Embryonic facial prominence (tissue), 1 donor: ENCODE measurements at regions not wholly inside any gene's neighbourhood (a gene's known extent, or its start where the extent isn't known, plus 50 kb on each side); places are given as distances from the start of the nearest gene placed in this dataset.
"Not testable (repeated sequence)": the region's sequence is repeated elsewhere in the genome, so short reads cannot be mapped to it uniquely, and the experiment has no call there.

Source experiments
- DNase-seq: peaks from one replicate; pipeline ENCODE4 v3.0.0-alpha.2; 2016; ENCODE audit errors: extremely low spot score

- not testable (repeated sequence) for DNase-seq
Measured at GRCh38 chr9:135195975-135196374, 108.5 kb downstream of the OLFM1 start.

GRCh38 chr9:135196474-135196873 is 109.0 kb downstream of the OLFM1 start:
- no peak for DNase-seq

GRCh38 chr9:135198144-135198543 is 110.7 kb downstream of the OLFM1 start:
- DNase-seq: no peak

GRCh38 chr9:135198586-135199285 is 111.3 kb downstream of the OLFM1 start:
- DNase-seq: no peak

GRCh38 chr9:135199489-135199888 is 112.0 kb downstream of the OLFM1 start:
- no peak for DNase-seq

GRCh38 chr9:135201711-135202110 is 114.2 kb downstream of the OLFM1 start:
- no peak for DNase-seq

- no peak for DNase-seq
Measured at GRCh38 chr9:135204177-135204576, 116.7 kb downstream of the OLFM1 start.

GRCh38 chr9:135209136-135209535 is 121.7 kb downstream of the OLFM1 start:
- DNase-seq: no peak

- DNase-seq: no peak
Measured at GRCh38 chr9:135209852-135210251, 122.4 kb downstream of the OLFM1 start.

GRCh38 chr9:135210676-135211523 is 123.4 kb downstream of the OLFM1 start:
- DNase-seq: no peak

GRCh38 chr9:135211524-135211890 is 124.0 kb downstream of the OLFM1 start:
- no peak for DNase-seq

GRCh38 chr9:135212961-135213360 is 125.5 kb downstream of the OLFM1 start:
- DNase-seq: no peak

GRCh38 chr9:135213566-135213965 is 126.1 kb downstream of the OLFM1 start:
- no peak for DNase-seq

- no peak for DNase-seq
Measured at GRCh38 chr9:135214054-135214640, 126.7 kb downstream of the OLFM1 start.

- no peak for DNase-seq
Measured at GRCh38 chr9:135214706-135215105, 127.2 kb downstream of the OLFM1 start.

- no peak for DNase-seq
Measured at GRCh38 chr9:135215571-135216161, 128.2 kb downstream of the OLFM1 start.

GRCh38 chr9:135216236-135216635 is 128.8 kb downstream of the OLFM1 start:
- no peak for DNase-seq

GRCh38 chr9:135216791-135217441 is 129.4 kb downstream of the OLFM1 start:
- no peak for DNase-seq

GRCh38 chr9:135217836-135218235 is 130.4 kb downstream of the OLFM1 start:
- no peak for DNase-seq

GRCh38 chr9:135218331-135219225 is 131.1 kb downstream of the OLFM1 start:
- DNase-seq: no peak
